Liver (tissue), 3 donors: ENCODE measurements at regions not wholly inside any gene's neighbourhood (a gene's known extent, or its start where the extent isn't known, plus 50 kb on each side); places are given as distances from the start of the nearest gene placed in this dataset.

Experiments
- HNF4A ChIP-seq, 2 donors: conservative IDR thresholded peaks; 2 replicates each; pipeline ENCODE4 v1.6.1; 2016; ENCODE audit warnings: antibody characterized with exemption in 2 of 2, mild to moderate bottlenecking in 2 of 2
- MAX ChIP-seq: IDR thresholded peaks from 2 replicates; pipeline ENCODE4 v1.6.1; 2016; ENCODE audit warnings: antibody characterized with exemption
- TF ChIP-seq, protein P1 (sequence below): fragments of 150-350 bp; IDR thresholded peaks from 2 replicates; pipeline ENCODE4 v1.5.1; 2017; ENCODE audit warnings: improper control_type of control experiment, low read depth, low read length; ENCODE audit not compliant: missing input control
- donor health status: healthy.
- donor health status: healthy.

- TF ChIP-seq, protein P1, sequence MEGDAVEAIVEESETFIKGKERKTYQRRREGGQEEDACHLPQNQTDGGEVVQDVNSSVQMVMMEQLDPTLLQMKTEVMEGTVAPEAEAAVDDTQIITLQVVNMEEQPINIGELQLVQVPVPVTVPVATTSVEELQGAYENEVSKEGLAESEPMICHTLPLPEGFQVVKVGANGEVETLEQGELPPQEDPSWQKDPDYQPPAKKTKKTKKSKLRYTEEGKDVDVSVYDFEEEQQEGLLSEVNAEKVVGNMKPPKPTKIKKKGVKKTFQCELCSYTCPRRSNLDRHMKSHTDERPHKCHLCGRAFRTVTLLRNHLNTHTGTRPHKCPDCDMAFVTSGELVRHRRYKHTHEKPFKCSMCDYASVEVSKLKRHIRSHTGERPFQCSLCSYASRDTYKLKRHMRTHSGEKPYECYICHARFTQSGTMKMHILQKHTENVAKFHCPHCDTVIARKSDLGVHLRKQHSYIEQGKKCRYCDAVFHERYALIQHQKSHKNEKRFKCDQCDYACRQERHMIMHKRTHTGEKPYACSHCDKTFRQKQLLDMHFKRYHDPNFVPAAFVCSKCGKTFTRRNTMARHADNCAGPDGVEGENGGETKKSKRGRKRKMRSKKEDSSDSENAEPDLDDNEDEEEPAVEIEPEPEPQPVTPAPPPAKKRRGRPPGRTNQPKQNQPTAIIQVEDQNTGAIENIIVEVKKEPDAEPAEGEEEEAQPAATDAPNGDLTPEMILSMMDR: no peak
- no peak for TF ChIP-seq MAX
- TF ChIP-seq HNF4A (conservative IDR thresholded peaks at IDR 0.05): no peak
Observed at GRCh38 chr18:43471873-43472272, 194.6 kb upstream of the SYT4 start.
